ENCODE measurements at regions not wholly inside any gene's neighbourhood (a gene's known extent, or its start where the extent isn't known, plus 50 kb on each side); places are given as distances from the start of the nearest gene placed in this dataset.

- TF ChIP-seq CTCF (conservative IDR thresholded peaks at IDR 0.05; ENCODE audit: low read depth, low read length) = no peak
- no peak for TF ChIP-seq EZH2 (IDR thresholded peaks at IDR 0.05; ENCODE audit: low read length, unreplicated experiment)
Observed at GRCh38 chr10:3961082-3961481, 176.1 kb upstream of the KLF6 start.

Measured in PC-3 (cell line).